ENCODE measurements at regions not wholly inside any gene's neighbourhood (a gene's known extent, or its start where the extent isn't known, plus 50 kb on each side); places are given as distances from the start of the nearest gene placed in this dataset.

- WGBS, 2 donors (ENCODE audit: low coverage in 1 of 2), result 83 to 92% methylated on average over 1 of the region's 1 CpG
These were observed 311.7 kb upstream of the TLE3 start for GRCh38 chr15:70409388-70409787.

GRCh38 chr15:70407955-70408354, 310.2 kb upstream of the TLE3 start:
- H3K4me1 ChIP-seq, result peaks cover 0 to 5% (median 3%) of the 10 kb centered on the region in 4 donors
- WGBS, 2 donors (ENCODE audit: low coverage in 1 of 2), result 72 to 100% methylated on average over 1 of the region's 1 CpG
- intact Hi-C loops (cut with DNase I; ENCODE audit: low total_unique reads), result no loop called here
- no peaks in the 10 kb centered on the region for H3K27me3 ChIP-seq
- H3K36me3 ChIP-seq, result no peaks in the 10 kb centered on the region
- peaks cover 0 to 4% of the 10 kb centered on the region in 2 donors for H3K9me3 ChIP-seq
- in situ Hi-C loops (cut with MboI; ENCODE audit: low pct_ligation_motif_present in 1 of 4, low pct_unique_long_range_greater_than_20kb in 1 of 4, low sequenced_read_pairs in 3 of 4), result no loop called here
- DNase-seq, result no peak
- H3K4me3 ChIP-seq, result no peak overlapping the region
- TF ChIP-seq POLR2A (IDR thresholded peaks at IDR 0.05), result no peak
- no peak for TF ChIP-seq EP300 (IDR thresholded peaks at IDR 0.05; ENCODE audit: low read depth)
- no peak for TF ChIP-seq POLR2AphosphoS5 (IDR thresholded peaks at IDR 0.05)
- no peak for TF ChIP-seq CTCF (IDR thresholded peaks at IDR 0.05)
- H3K27ac ChIP-seq, result no peak overlapping the region

More at GRCh38 chr15:70409388-70409787, 311.7 kb upstream of the TLE3 start:
- DNase-seq, result no peak
- Histone ChIP-seq H3K27ac (no peak overlapping the region), H3K9me3 (peaks cover 0 to 4% of the 10 kb centered on the region in 2 donors), H3K4me1 (peaks cover 0 to 5% (median 3%) of the 10 kb centered on the region in 4 donors), H3K4me3 (no peak overlapping the region), H3K36me3 (no peaks in the 10 kb centered on the region), H3K27me3 (no peaks in the 10 kb centered on the region)
- intact Hi-C loops (cut with DNase I; ENCODE audit: low total_unique reads), result no loop called here
- no peak for TF ChIP-seq POLR2A (IDR thresholded peaks at IDR 0.05)
- in situ Hi-C loops (cut with MboI; ENCODE audit: low pct_ligation_motif_present in 1 of 4, low pct_unique_long_range_greater_than_20kb in 1 of 4, low sequenced_read_pairs in 3 of 4), result no loop called here

GRCh38 chr15:70407336-70407670, 309.6 kb upstream of the TLE3 start:
- Histone ChIP-seq H3K9me3 (peaks cover 0 to 4% of the 10 kb centered on the region in 2 donors), H3K27me3 (no peaks in the 10 kb centered on the region), H3K36me3 (no peaks in the 10 kb centered on the region), H3K4me3 (no peak overlapping the region), H3K27ac (no peak overlapping the region), H3K4me1 (peaks cover 0 to 1% (median under 1%) of the 10 kb centered on the region in 4 donors)
- WGBS, 2 donors (ENCODE audit: low coverage in 1 of 2), result 79 to 84% methylated on average over 7 of the region's 7 CpGs
- no peak for DNase-seq
- in situ Hi-C loops (cut with MboI; ENCODE audit: low pct_ligation_motif_present in 1 of 4, low pct_unique_long_range_greater_than_20kb in 1 of 4, low sequenced_read_pairs in 3 of 4), result no loop called here
- no peak for TF ChIP-seq CTCF (IDR thresholded peaks at IDR 0.05)
- TF ChIP-seq POLR2AphosphoS5 (IDR thresholded peaks at IDR 0.05), result no peak
- TF ChIP-seq EP300 (IDR thresholded peaks at IDR 0.05; ENCODE audit: low read depth), result no peak
- TF ChIP-seq POLR2A (IDR thresholded peaks at IDR 0.05), result no peak
- intact Hi-C loops (cut with DNase I; ENCODE audit: low total_unique reads), result no loop called here

- 79% methylated on average over 10 of the region's 10 CpGs; no CpG with 5 or more reads in 1 of the 2 donors for WGBS, 2 donors (ENCODE audit: low coverage in 1 of 2)
- no peak for DNase-seq
These were observed 309.1 kb upstream of the TLE3 start for GRCh38 chr15:70406617-70407335.

More at GRCh38 chr15:70406617-70407335, 309.1 kb upstream of the TLE3 start:
- in situ Hi-C loops (cut with MboI; ENCODE audit: low pct_ligation_motif_present in 1 of 4, low pct_unique_long_range_greater_than_20kb in 1 of 4, low sequenced_read_pairs in 3 of 4) (no loop called here), intact Hi-C loops (cut with DNase I; ENCODE audit: low total_unique reads) (no loop called here)
- Histone ChIP-seq H3K9me3 (peaks cover 0 to 4% of the 10 kb centered on the region in 2 donors), H3K4me1 (no peaks in the 10 kb centered on the region), H3K36me3 (no peaks in the 10 kb centered on the region), H3K27ac (no peak overlapping the region), H3K27me3 (no peaks in the 10 kb centered on the region), H3K4me3 (no peak overlapping the region)
- no peak for TF ChIP-seq EP300 (IDR thresholded peaks at IDR 0.05; ENCODE audit: low read depth)
- no peak for TF ChIP-seq POLR2A (IDR thresholded peaks at IDR 0.05)
- TF ChIP-seq CTCF (IDR thresholded peaks at IDR 0.05), result no peak
- TF ChIP-seq POLR2AphosphoS5 (IDR thresholded peaks at IDR 0.05), result no peak

Measured in transverse colon (tissue), 4 donors.